T-helper 22 cell (primary cell): ENCODE measurements at regions not wholly inside any gene's neighbourhood (a gene's known extent, or its start where the extent isn't known, plus 50 kb on each side); places are given as distances from the start of the nearest gene placed in this dataset.
"Not testable (repeated sequence)": the region's sequence is repeated elsewhere in the genome, so short reads cannot be mapped to it uniquely, and the experiment has no call there.

Experiments used
- DNase-seq: peaks from one replicate; pipeline ENCODE4 v3.0.0-alpha.2; 2020; ENCODE audit warnings: low read depth

DNA sequence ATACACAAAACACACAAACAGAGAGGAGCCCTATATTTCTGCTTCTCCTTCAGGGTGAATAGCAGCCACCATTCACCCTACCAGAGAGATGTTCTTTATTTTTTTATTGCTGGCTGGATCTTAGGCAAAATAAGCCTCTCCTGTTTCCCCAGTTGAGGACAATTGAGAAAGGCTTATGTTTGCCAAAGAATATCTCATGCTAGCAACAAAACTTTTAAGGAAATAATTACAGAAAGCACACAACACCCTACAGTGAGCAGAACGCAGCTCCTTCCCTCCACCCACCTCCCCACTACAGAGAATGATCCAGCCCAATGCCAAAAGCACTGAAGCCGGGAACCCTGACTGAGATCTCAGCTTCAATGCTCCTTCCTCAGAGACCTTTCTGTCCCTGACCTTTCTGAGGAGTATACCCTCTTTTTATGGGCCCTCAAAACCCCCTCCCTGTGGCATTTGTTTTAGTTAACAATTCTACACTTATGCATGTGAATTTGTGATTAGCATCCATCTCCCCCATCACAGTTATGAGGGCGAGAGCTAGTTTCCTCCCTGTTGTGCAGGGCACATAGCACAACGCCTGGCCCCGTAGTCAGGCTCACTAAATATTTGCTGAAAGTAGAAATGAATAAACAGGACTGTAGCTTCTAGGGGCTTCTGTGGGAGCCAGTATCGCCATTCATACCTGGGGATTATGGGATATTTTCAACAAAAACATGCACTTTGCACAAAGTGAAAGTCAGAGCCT, 491.6 kb upstream of the CDH4 start:
- DNase-seq, result no peak

DNA sequence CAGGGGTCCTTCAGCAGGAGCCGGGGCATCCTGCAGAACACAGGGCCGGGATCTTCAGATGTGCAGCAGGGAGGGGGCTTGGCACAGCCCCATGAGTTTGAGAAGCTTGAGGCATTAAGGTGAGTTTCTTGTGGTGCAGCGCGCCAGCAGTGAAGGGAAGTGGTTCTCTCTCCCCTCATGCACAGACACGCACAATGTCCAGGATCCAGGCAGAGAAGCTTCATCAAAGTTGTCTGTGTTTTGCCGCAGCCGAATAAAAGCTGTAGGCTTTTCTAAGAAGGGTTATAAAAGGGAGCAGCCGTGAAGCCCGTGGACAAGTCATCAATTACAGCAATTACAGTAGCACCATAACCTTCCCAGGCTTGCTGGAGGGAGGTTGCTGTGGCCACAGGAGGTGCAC, 491.0 kb upstream of the CDH4 start:
- DNase-seq, result no peak

DNA sequence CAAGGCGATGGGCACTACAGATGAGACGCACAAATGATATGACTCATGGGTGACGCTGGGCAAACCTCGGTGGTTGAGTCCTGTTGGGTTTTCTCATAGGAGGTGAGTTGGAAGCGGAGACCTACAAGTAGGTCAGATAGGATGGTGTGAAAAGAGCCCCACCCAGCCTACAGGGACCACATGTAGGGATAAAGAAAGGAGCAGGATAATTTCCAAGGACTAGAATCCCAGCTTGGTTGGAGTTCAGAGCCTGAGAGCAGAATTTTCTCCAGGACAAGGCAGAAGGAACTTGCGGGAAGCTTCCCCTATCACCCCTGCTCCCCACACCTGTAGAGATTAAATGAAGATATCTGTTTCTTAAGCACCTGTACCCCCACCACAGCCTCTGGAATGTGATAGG, 489.7 kb upstream of the CDH4 start:
- DNase-seq, result no peak

DNA sequence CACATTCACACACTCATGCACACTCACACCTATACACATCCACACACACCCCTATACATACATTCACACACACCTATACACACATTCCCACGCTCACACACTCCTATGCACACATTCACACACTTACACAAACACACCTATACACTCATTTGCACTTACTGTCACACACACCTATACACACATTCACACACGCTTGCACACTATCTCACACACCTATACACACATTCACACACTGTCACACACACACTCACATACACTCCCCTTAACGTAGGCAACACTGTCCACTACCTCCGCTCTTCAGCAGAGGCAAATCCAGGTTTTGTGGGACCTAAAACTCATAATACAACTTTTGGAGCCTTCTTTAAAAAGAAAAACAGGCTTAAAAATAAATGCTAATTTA, 487.7 kb upstream of the CDH4 start:
- DNase-seq, result no peak

DNA sequence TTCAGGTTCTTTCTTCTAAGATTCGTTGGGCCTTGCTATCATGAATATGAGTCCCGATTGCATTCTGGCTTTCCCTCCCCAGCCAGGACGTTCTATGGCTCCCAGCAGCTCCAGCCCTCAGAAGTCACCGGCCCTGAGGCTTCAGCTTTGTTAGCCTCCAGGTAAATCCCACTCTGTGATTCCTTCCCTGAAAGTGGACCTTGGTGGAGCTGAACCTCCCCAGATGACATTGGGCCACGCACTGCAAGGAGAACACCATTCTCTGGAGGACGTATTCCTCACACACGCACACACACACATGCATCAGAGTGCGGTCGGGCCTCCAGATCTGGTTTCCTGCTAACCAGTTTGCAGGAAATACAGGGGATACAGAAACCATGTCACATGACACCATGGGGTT, 487.3 kb upstream of the CDH4 start:
- no peak for DNase-seq

DNA sequence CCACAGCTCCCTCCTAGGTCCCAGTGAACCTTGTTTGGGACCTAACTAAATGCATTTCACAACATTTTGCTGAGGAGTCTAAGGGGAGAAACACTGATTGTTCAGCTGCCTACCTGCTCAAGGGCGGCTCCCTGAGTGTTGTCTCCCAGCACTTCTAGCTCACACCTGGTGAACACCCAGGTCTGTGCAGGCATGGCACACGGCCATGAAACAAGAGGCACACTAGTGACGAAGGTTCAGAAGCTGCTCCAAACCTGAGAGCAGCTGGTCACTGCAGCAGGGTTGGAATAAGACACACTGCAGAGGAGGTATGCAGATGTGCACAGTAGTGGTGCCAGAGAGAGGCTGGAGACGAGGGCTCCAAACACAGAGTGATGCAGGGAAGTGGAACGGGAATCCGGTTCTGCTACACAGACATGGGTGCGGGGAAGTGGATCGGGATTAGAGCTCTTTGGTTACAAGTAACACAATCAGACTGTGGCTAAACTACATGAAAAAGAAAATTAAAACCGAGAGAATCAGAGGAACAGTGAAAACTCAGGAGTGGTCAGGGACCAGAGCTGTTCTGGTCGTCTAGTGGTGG, 486.1 kb upstream of the CDH4 start:
- DNase-seq, result no peak

DNA sequence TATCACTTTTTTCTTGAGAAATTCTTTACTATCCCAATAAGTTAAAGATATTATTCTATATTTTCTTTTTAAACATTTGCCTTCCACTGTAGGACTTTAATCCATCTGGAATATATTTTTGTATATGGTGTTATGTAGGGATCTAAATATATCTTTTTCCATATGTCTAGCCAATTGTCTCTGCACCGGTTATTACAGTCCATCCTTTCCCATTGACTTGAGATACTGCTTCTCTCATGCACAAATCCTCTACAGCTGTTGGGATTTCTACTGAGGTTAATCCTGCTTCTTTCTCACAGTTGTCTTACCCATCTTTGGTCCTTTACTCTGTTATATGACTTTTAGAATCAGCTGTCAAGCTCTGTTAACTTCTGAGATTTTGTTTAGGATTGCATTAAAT, 483.8 kb upstream of the CDH4 start:
- no peak for DNase-seq

DNA sequence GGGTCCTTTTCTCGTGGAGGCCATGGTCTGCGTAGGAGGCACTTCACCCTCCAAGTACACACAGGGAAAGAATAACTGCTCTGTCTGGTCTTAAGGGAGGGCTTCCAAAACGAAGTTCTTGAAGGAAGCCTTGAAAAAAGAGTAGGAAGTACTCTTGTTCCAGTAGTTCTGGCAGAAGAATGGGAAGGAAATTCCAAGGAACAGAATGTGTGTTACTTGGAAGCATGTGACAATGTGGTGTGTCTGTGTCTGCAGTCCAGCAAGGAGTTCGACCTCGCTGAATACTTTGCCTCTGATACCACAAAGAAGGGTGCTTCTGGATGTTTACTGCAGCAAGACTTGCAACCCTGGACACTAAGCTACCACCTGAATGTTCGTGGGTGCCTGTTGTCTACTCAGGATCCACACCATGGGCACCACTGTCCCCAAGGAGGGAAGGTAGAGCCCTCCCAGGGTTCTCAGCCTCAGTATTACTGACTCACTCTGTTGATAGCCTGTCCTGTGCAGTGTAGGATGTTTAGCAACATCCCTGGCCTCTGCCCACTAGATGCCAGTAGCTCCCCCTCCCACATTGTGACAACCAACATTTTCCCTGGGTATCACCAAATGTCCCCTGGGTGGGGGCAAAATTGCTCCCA, 471.6 kb upstream of the CDH4 start:
- DNase-seq, result no peak

DNA sequence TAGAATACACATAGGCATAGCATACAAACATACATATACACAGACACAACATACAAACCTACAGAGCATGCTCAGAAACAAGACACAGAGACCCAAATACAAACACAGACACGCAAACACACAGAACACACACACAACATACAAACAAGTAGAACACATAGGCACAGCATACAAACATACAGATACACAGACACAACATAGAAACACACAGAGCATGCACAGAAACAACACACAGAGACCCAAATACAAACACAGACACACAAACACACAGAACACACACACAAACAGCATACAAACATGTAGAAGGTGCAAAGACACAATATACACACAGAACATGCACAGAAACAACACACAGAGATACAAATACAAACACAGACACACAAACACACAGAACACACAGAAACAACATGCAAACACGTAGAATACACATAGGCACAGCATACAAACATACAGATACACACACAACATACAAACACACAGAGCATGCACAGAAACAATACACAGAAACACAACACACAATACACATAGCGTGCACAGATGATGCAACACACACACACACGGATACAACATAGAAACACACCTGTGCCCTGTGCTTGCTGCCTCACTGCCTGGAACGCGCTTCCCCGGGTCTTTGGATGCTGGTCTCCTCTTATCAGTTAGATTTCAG, 469.0 kb upstream of the CDH4 start:
- DNase-seq, result no peak

DNA sequence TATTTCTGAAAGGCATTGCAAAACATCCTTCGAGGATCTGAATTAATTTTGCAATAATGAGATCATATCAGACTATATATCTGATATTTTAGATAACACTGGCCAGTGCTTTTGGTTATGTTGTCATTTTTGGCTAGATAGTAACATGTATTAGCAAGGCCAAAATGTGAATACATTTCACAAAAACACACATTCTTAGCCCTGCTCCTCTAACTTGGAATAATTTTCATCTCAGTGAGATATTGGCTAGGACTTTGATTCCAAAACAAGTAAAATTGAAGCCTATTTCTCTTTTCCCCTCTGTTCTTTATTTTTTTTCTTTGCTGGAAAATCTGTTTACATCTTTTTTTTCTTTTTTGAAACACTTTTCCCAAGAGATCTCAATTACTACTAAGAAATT, 466.8 kb upstream of the CDH4 start:
- DNase-seq, result no peak

DNA sequence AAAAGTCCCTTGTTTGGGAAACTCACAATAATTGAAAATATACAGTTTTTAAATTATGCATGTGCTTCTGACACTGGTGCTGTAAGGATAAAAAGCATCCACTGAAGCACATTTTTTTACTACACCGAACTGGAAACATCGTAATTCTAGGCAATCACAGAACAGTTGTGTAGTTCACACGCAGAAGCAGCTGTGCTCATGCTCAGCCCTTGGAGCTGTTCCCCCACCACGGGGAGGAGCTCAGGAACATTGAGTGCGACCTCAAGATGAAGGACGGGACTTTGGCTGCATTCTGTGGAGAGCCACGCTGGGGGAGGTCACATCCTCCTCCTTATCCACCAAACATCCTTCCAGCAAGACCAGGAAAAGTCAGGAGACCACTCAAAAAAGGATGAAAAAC, 466.3 kb upstream of the CDH4 start:
- DNase-seq, result no peak

DNA sequence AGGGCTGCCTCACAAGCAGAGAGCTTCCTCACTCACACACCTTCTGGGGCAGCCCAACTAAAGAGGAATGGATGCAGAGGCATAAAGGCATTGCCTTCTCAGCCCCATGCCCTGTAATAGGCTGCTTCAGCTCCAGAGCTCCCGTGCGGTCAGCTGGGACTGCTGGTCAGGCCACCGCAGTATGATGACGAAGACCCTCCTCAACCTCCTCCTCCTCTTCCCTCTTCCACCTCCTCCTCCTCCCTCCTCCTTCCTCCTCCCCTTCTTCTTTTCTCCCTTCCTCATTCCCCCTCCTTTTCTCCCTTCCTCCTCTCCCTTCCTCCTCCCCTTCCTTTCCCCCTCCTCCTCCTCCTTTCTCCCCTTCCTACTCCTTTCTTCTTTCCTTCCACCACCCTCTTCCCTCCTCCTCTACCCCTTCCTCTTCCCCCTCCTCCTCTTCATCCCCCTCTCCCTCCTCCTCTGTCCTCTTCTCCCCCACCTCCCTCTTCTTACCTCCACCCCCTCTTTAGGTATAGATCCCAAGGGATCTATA, 465.3 kb upstream of the CDH4 start:
- DNase-seq, result no peak

DNA sequence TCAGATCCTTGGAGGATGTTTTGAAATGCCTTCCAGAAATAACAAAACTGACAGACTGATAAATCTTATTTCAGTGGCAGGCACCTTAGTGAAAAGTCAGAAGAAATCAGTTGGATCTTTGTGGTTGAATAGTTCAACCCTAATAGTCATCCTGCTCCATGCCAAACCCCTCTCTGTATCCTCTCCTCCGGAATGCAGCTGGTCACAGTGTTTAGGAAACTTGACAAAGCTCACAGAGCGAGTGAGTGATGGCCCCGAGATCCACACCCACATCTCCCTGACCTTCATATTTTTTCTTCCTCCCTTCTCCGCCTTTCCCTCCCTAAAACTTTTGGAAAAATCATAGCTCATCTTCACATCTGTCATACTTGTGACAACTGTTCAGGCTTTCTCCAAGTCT, 464.8 kb upstream of the CDH4 start:
- DNase-seq, result no peak

DNA sequence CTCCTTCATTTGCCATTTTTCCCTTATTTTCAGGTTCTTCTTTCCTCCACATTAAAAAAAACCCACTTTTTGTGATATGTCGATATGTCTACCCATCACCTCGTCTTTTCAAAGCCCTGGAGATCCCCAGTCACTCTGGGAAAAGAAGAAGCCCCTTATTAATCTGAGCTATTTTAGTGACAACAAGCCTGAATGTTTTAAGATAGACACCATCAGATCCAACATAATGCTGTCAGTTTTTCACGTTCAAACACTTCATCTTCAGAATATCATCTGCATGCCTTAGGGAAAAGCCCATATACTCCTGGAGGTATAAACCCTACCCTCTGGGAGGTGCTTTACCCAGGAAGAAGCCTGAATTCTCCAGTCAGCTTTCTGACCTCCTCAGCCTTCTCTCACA, 464.0 kb upstream of the CDH4 start:
- DNase-seq, result no peak

DNA sequence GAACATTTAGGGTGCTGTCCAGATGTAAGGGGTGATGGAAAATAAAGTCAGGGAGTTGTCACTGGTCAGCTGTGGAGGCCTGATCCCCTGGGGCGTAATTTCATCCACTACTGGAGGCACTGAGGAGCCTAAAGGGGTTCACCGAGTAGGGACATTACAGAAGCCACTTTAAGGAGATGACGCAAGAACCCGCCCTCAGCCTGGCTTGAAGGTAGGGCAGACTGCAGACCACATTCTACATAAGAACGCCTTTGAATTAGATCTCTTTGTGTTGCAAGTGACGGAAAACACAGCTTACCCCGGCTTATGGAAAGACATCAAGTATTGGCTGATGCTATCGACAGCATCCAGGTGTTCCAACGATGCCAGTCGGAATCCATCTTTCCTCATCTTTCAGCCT, 462.7 kb upstream of the CDH4 start:
- DNase-seq, result no peak

DNA sequence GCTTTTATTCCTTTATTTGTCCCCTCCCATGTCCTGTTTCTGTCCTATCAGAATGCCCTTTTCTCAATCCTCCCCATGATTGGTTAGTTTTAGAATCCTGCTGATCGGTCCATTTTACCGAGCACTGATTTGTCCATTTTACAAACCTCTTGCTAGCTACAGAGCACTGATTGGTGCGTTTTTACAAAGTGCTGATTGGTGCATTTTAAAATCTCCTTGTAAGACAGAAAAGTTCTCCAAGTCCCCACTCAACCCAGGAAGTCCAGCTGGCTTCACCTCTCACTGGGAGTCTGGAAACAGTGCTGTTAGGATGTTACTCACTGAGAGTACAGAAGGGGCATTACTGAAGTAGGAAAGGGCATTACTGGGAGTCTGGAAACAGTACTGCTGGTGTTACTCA, 461.7 kb upstream of the CDH4 start:
- DNase-seq, result not testable (repeated sequence)

DNA sequence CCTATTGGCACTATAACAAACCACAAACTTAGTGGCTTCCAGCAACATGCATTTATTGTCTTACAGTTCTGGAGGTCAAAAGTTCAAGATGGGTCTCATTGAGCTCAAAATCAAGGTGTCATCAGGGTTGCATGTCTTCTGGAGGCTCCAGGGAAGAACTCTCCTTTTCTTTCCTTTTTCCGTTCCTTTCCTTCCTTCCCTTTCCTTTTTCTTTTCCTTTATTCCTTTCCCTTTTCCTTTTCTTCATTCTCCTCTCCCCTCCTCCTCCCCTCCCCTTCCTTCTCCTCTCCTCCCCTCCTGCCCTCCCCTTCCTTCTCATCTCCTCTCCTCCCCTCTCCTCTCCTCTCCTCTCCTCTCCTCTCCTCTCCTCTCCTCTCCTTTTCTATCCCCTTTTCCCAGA, 460.2 kb upstream of the CDH4 start:
- DNase-seq, result no peak

DNA sequence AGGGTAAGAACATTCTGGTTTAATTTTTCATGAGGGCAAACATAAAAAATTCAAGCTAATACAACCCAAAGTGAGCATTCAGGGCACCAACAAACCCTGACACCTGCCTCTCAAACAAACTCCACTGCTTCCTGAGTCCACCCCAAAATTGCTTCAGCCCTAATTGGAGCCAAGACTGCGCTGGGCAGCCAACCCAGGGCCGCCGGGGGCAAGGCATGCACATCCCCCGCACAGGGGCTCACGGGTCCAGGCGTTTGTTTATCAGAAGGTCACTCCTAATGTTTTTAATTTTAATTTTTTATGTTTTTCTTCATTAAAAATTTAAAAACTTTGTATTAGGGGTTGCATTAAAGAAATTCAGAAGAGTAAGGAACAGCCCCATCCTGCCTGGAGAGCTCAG, 459.1 kb upstream of the CDH4 start:
- no peak for DNase-seq

DNA sequence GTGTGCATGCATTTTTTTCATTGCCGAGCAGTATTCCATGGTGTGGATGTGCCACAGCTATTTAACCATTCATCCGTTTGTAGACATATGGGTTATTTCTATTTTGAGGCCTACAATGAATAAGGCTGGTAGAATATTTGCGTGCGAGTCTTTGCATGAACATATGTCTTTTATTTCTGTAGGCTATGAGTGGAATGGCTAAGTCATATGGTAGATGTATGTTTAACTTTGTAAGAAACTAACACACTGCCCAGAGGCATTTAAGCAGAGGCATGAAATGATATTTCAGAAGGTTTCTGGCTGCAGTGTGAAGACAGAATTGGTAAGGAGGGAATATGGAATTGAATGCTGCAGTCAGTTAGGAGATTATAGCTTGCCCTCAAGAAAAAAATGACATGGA, 457.4 kb upstream of the CDH4 start:
- no peak for DNase-seq

DNA sequence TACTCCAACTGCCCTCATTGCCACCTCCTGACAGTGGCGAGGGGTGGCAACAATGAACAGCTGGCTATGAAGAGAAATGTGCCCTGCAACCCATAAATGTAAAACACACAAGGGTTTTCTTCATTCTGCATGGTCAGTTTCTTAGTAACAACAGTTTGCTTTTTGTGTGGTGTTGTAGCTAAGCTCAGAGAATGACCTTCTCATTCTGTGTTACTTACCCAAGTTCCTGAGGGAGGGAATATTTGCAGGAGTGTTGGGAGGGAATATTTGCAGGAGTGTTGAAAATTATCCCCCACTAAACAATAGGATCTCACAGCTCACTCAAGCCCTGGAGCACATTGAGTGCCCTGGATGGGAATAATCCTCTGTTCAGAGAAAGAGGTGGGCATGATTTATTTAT, 456.4 kb upstream of the CDH4 start:
- no peak for DNase-seq

DNA sequence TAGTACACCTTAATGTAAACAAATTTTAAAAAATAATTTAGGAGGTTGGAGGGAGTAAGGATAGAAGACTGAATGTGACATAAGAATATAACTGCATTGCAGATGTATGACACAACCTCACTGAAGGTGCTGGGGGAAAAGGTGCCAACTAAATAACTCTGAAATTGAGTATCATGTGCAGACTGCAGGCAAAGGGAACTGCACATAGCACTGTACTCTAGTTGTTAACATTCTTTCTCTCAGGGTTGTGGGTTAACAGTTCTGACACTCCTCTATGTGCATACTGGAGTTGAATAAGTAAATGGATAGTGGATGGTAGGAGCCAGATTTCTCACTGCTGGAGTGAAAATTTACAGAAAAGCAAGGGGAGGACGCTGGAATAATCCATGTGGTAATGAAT, 451.9 kb upstream of the CDH4 start:
- no peak for DNase-seq

DNA sequence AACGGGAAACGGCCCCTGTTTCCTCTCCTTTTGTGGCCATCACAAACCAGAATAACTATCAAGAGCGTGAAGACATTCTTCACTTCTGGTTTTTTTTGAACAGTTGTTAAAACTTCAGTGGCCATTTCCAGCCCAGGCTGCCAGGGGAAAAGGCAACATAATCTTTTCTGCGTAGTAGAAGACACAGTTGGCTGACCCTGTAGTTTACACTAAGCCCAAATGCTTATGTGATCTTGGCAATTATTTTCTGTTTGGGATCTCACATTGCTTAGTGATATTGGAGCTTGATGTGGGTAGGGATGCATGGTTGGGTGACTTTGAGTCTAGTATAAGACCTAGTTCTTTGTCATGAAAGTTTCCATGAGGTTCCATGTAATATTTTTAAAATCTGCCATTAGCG, 449.4 kb upstream of the CDH4 start:
- no peak for DNase-seq
